Hepatocyte (in vitro differentiated cells): ENCODE measurements at regions not wholly inside any gene's neighbourhood (a gene's known extent, or its start where the extent isn't known, plus 50 kb on each side); places are given as distances from the start of the nearest gene placed in this dataset.
A peak's percentile ranks its signal among the peaks of the same experiment; 100 is the strongest.
"Not testable (repeated sequence)": the region's sequence is repeated elsewhere in the genome, so short reads cannot be mapped to it uniquely, and the experiment has no call there.

Experiments used
- DNase-seq: peaks from one replicate; pipeline ENCODE4 v3.0.0-alpha.2; 2016; ENCODE audit warnings: low spot score
- H2AFZ ChIP-seq: fragments of 200-600 bp; sonication (generic); 2 replicates; pipeline ENCODE4 v1.6.0; 2016; ENCODE audit warnings: antibody characterized with exemption, mild to moderate bottlenecking
- H3K27ac ChIP-seq: fragments of 200-600 bp; sonication (generic); 2 replicates; pipeline ENCODE4 v1.5.1; 2016; ENCODE audit warnings: mild to moderate bottlenecking
- H3K27me3 ChIP-seq: fragments of 200-600 bp; sonication (generic); 2 replicates; pipeline ENCODE4 v1.6.1; 2016
- H3K36me3 ChIP-seq: fragments of 200-600 bp; sonication (generic); replicated peaks from 2 replicates; pipeline ENCODE4 v1.5.1; 2016; ENCODE audit warnings: low read depth; ENCODE audit not compliant: insufficient read depth
- H3K4me1 ChIP-seq: fragments of 200-600 bp; sonication (generic); 2 replicates; pipeline ENCODE4 v1.5.1; 2016; ENCODE audit warnings: mild to moderate bottlenecking, moderate library complexity; ENCODE audit not compliant: insufficient read depth
- H3K4me2 ChIP-seq: fragments of 200-600 bp; sonication (generic); 2 replicates; pipeline ENCODE4 v1.6.0; 2016
- H3K4me3 ChIP-seq: fragments of 200-600 bp; sonication (generic); 2 replicates; pipeline ENCODE4 v1.5.1; 2016; ENCODE audit warnings: mild to moderate bottlenecking
- H3K79me2 ChIP-seq: fragments of 200-600 bp; sonication (generic); 2 replicates; pipeline ENCODE4 v1.6.0; 2017; ENCODE audit warnings: mild to moderate bottlenecking
- H3K9me2 ChIP-seq: fragments of 200-600 bp; sonication (generic); replicated peaks from 2 replicates; pipeline ENCODE4 v1.6.0; 2017; ENCODE audit warnings: mild to moderate bottlenecking; ENCODE audit not compliant: insufficient read depth
- H3K9me3 ChIP-seq: fragments of 200-600 bp; sonication (generic); 2 replicates; pipeline ENCODE4 v1.5.1; 2016; ENCODE audit warnings: low read depth, mild to moderate bottlenecking
- H4K20me1 ChIP-seq: fragments of 200-600 bp; sonication (generic); 2 replicates; pipeline ENCODE4 v1.6.0; 2016; ENCODE audit warnings: mild to moderate bottlenecking; ENCODE audit not compliant: insufficient read depth, poor library complexity, severe bottlenecking
- CTCF ChIP-seq: fragments of 200-600 bp; sonication (generic); IDR thresholded peaks from 2 replicates; pipeline ENCODE4 v1.5.1; 2016; ENCODE audit warnings: antibody characterized with exemption, mild to moderate bottlenecking; ENCODE audit not compliant: poor library complexity
- EZH2 ChIP-seq: fragments of 200-600 bp; sonication (generic); IDR thresholded peaks from 2 replicates; pipeline ENCODE4 v1.6.1; 2016; ENCODE audit warnings: antibody characterized with exemption, mild to moderate bottlenecking, borderline replicate concordance
- EZH2phosphoT487 ChIP-seq: fragments of 200-600 bp; sonication (generic); IDR thresholded peaks from one replicate; pipeline ENCODE4 v1.6.1; 2018; ENCODE audit warnings: antibody characterized with exemption, mild to moderate bottlenecking, low read depth, moderate library complexity; ENCODE audit not compliant: unreplicated experiment, severe bottlenecking
- WGBS: methylation state at CpG from one replicate; pipeline ENCODE4 v1.1.6; 2016; ENCODE audit warnings: low lambda C conversion rate; ENCODE audit errors: missing lambda C conversion rate; 5-methylcytosine and 5-hydroxymethylcytosine counted together

- H3K9me2 ChIP-seq = no peaks in the 10 kb centered on the region
- peaks cover 3% of the 10 kb centered on the region for H3K27me3 ChIP-seq
- no peaks in the 10 kb centered on the region for H3K9me3 ChIP-seq
- no peaks in the 10 kb centered on the region for H3K4me1 ChIP-seq
- TF ChIP-seq EZH2 (no peak), EZH2phosphoT487 (no peak), CTCF (no peak)
- no peak overlapping the region for H3K27ac ChIP-seq
- H3K36me3 ChIP-seq = no peaks in the 10 kb centered on the region
- H2AFZ ChIP-seq = no peak overlapping the region
- no peak overlapping the region for H3K4me3 ChIP-seq
- DNase-seq = no peak
- H3K79me2 ChIP-seq = no peaks in the 10 kb centered on the region
- H4K20me1 ChIP-seq = no peaks in the 10 kb centered on the region
- no peak overlapping the region for H3K4me2 ChIP-seq
These were observed 64.7 kb upstream of the HABP2 start for GRCh38 chr10:113488186-113488585.

- not testable (repeated sequence) for H3K9me3 ChIP-seq, H3K79me2 ChIP-seq
These were observed 63.3 kb upstream of the HABP2 start for GRCh38 chr10:113489522-113489921.

GRCh38 chr10:113491967-113492565 lies 60.8 kb upstream of the HABP2 start:
- Histone ChIP-seq H3K4me3 (no peak overlapping the region), H3K27ac (peak overlapping the region; percentile 64), H2AFZ (no peak overlapping the region), H3K9me3 (no peaks in the 10 kb centered on the region), H3K36me3 (no peaks in the 10 kb centered on the region), H3K79me2 (no peaks in the 10 kb centered on the region), H3K27me3 (peaks cover 3% of the 10 kb centered on the region), H3K4me2 (no peak overlapping the region), H4K20me1 (no peaks in the 10 kb centered on the region), H3K9me2 (no peaks in the 10 kb centered on the region), H3K4me1 (peaks cover 4% of the 10 kb centered on the region)
- DNase-seq = no peak
- 53% methylated on average over 3 of the region's 3 CpGs for WGBS
- TF ChIP-seq EZH2 (no peak), CTCF (no peak), EZH2phosphoT487 (no peak)

More at GRCh38 chr10:113489522-113489921, 63.3 kb upstream of the HABP2 start:
- not testable (repeated sequence) for H3K9me2 ChIP-seq, H3K4me3 ChIP-seq, DNase-seq, H3K27me3 ChIP-seq, H3K4me2 ChIP-seq, H3K4me1 ChIP-seq, H3K36me3 ChIP-seq, H2AFZ ChIP-seq, H3K27ac ChIP-seq, H4K20me1 ChIP-seq
- WGBS = 71% methylated on average over 2 of the region's 2 CpGs

- Histone ChIP-seq H3K27me3 (peaks cover 3% of the 10 kb centered on the region), H3K79me2 (no peaks in the 10 kb centered on the region), H3K9me2 (no peaks in the 10 kb centered on the region), H3K4me2 (no peak overlapping the region), H3K27ac (peak overlapping the region; percentile 64), H2AFZ (no peak overlapping the region), H3K9me3 (no peaks in the 10 kb centered on the region), H4K20me1 (no peaks in the 10 kb centered on the region), H3K4me1 (peaks cover 4% of the 10 kb centered on the region), H3K36me3 (no peaks in the 10 kb centered on the region), H3K4me3 (no peak overlapping the region)
- 96% methylated on average over 4 of the region's 4 CpGs for WGBS
- TF ChIP-seq EZH2phosphoT487 = no peak
- TF ChIP-seq CTCF = no peak
- TF ChIP-seq EZH2 = no peak
- DNase-seq = no peak
These were observed 59.7 kb upstream of the HABP2 start for GRCh38 chr10:113493195-113493594.
